Neural progenitor cell (in vitro differentiated cells): ENCODE measurements at regions not wholly inside any gene's neighbourhood (a gene's known extent, or its start where the extent isn't known, plus 50 kb on each side); places are given as distances from the start of the nearest gene placed in this dataset.

Experiments
- DNase-seq: peaks from one replicate; pipeline ENCODE4 v3.0.0-alpha.2; 2016; ENCODE audit warnings: low spot score
- H2AFZ ChIP-seq: fragments of 200-600 bp; sonication (generic); replicated peaks from 2 replicates; pipeline ENCODE4 v1.6.1; 2016; ENCODE audit warnings: antibody characterized with exemption
- H3F3A ChIP-seq: fragments of 200-600 bp; sonication (generic); 2 replicates; pipeline ENCODE4 v1.6.1; 2016; ENCODE audit warnings: antibody characterized with exemption, low read depth
- H3K27ac ChIP-seq: fragments of 200-600 bp; sonication (generic); 2 replicates; pipeline ENCODE4 v1.5.1; 2016; ENCODE audit warnings: mild to moderate bottlenecking
- H3K27me3 ChIP-seq: fragments of 200-600 bp; sonication (generic); 2 replicates; pipeline ENCODE4 v1.6.1; 2016; ENCODE audit warnings: mild to moderate bottlenecking, moderate library complexity
- H3K36me3 ChIP-seq: fragments of 200-600 bp; sonication (generic); 2 replicates; pipeline ENCODE4 v1.5.1; 2016
- H3K4me1 ChIP-seq: fragments of 200-600 bp; sonication (generic); 2 replicates; pipeline ENCODE4 v1.6.1; 2016; ENCODE audit warnings: mixed run types
- H3K4me2 ChIP-seq: fragments of 200-600 bp; sonication (generic); 2 replicates; pipeline ENCODE4 v1.6.1; 2016
- H3K4me3 ChIP-seq: fragments of 200-600 bp; sonication (generic); 2 replicates; pipeline ENCODE4 v1.5.1; 2016
- H3K79me2 ChIP-seq: fragments of 200-600 bp; sonication (generic); 2 replicates; pipeline ENCODE4 v1.6.1; 2016; ENCODE audit warnings: low read depth
- H3K9ac ChIP-seq: fragments of 200-600 bp; sonication (generic); 2 replicates; pipeline ENCODE4 v1.6.1; 2016
- H3K9me3 ChIP-seq: fragments of 200-600 bp; sonication (generic); 2 replicates; pipeline ENCODE4 v1.5.1; 2016; ENCODE audit warnings: low read depth
- H4K20me1 ChIP-seq: fragments of 200-600 bp; sonication (generic); 2 replicates; pipeline ENCODE4 v1.6.1; 2016; ENCODE audit warnings: low read depth
- H3K27ac Mint-ChIP-seq: 3 replicates; pipeline ENCODE4 v1.8.0; 2021; ENCODE audit warnings: mixed read lengths
- H3K27me3 Mint-ChIP-seq: 2 replicates; pipeline ENCODE4 v1.8.0; 2022; ENCODE audit warnings: low read depth, mild to moderate bottlenecking, inconsistent platforms, moderate library complexity, mixed read lengths; ENCODE audit not compliant: insufficient read depth
- H3K36me3 Mint-ChIP-seq: 3 replicates; pipeline ENCODE4 v1.8.0; 2021; ENCODE audit warnings: mixed read lengths
- H3K4me1 Mint-ChIP-seq: 3 replicates; pipeline ENCODE4 v1.8.0; 2021; ENCODE audit warnings: mixed read lengths
- H3K4me3 Mint-ChIP-seq: 3 replicates; pipeline ENCODE4 v1.8.0; 2021; ENCODE audit warnings: mild to moderate bottlenecking, moderate library complexity, mixed read lengths
- H3K9me3 Mint-ChIP-seq: 3 replicates; pipeline ENCODE4 v1.8.0; 2020; ENCODE audit warnings: mixed read lengths
- EZH2 ChIP-seq: fragments of 200-600 bp; sonication (generic); IDR thresholded peaks from 2 replicates; pipeline ENCODE4 v1.6.1; 2017; ENCODE audit warnings: antibody characterized with exemption, mild to moderate bottlenecking, moderate library complexity
- EZH2phosphoT487 ChIP-seq: fragments of 200-600 bp; sonication (generic); IDR thresholded peaks from 2 replicates; pipeline ENCODE4 v1.6.1; 2017; ENCODE audit warnings: antibody characterized with exemption
- TF ChIP-seq, protein P1 (sequence below): fragments of 200-600 bp; sonication (generic); IDR thresholded peaks from 2 replicates; pipeline ENCODE4 v1.5.1; 2017; ENCODE audit warnings: antibody characterized with exemption, mild to moderate bottlenecking

DNA sequence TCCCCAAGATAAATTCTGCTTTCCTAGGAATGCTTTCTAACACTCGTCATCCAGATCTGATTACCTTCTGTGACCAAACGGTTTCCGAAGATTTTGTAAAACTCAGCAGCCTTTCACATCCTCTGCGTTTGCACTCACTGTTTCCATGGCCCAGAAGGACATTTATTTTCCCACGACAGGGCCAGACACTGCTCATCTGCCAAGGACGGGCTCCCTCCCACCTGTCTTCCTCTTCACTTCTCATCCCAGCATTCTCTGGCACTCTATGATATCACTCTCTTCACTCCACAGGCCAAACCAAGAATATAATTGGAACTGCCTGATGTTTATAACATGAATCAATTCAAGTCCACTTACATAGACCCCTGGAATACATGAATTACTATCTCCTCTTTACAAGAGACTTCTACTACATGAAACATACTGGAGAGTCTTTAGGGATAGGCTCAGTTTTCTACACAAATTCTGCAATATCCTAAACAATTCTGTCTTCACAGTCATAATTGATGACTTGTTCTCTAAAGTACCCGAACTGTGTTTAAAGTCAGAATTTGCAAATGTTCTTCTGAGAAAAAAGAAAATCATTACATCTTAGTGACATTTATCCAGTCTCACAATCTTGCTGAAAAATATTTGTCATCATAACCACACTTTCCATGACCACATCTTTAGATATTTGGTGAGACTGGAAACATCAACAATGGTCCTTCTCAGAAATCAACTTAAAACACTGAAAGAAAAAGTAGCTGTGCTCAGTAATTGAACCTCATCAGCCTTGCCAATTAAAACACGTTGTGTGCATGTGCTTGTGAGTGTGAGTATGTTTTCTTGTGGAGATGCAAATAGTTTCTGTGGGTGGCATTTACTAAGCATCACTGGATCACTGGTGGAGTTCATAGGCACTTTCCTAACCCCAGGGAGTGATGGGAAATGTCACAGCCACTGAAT, 79.5 kb upstream of the PRSS58 start:
- no peak overlapping the region for H3K27ac ChIP-seq
- no peaks in the 10 kb centered on the region for H3K36me3 ChIP-seq
- Mint-ChIP-seq H3K27ac (no peak overlapping the region), H3K4me3 (no peak overlapping the region), H3K4me1 (peaks cover 3% of the 10 kb centered on the region), H3K9me3 (no peaks in the 10 kb centered on the region), H3K36me3 (no peaks in the 10 kb centered on the region), H3K27me3 (no peaks in the 10 kb centered on the region)
- no peak overlapping the region for H3K4me2 ChIP-seq
- no peaks in the 10 kb centered on the region for H3K9me3 ChIP-seq
- no peaks in the 10 kb centered on the region for H3K27me3 ChIP-seq
- H3F3A ChIP-seq: no peaks in the 10 kb centered on the region
- no peak overlapping the region for H3K4me3 ChIP-seq
- H3K79me2 ChIP-seq: no peaks in the 10 kb centered on the region
- no peak for TF ChIP-seq EZH2
- TF ChIP-seq EZH2phosphoT487: no peak
- TF ChIP-seq, protein P1, sequence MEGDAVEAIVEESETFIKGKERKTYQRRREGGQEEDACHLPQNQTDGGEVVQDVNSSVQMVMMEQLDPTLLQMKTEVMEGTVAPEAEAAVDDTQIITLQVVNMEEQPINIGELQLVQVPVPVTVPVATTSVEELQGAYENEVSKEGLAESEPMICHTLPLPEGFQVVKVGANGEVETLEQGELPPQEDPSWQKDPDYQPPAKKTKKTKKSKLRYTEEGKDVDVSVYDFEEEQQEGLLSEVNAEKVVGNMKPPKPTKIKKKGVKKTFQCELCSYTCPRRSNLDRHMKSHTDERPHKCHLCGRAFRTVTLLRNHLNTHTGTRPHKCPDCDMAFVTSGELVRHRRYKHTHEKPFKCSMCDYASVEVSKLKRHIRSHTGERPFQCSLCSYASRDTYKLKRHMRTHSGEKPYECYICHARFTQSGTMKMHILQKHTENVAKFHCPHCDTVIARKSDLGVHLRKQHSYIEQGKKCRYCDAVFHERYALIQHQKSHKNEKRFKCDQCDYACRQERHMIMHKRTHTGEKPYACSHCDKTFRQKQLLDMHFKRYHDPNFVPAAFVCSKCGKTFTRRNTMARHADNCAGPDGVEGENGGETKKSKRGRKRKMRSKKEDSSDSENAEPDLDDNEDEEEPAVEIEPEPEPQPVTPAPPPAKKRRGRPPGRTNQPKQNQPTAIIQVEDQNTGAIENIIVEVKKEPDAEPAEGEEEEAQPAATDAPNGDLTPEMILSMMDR: no peak
- no peak overlapping the region for H2AFZ ChIP-seq
- no peaks in the 10 kb centered on the region for H4K20me1 ChIP-seq
- no peaks in the 10 kb centered on the region for H3K4me1 ChIP-seq
- no peak overlapping the region for H3K9ac ChIP-seq
- no peak for DNase-seq

DNA sequence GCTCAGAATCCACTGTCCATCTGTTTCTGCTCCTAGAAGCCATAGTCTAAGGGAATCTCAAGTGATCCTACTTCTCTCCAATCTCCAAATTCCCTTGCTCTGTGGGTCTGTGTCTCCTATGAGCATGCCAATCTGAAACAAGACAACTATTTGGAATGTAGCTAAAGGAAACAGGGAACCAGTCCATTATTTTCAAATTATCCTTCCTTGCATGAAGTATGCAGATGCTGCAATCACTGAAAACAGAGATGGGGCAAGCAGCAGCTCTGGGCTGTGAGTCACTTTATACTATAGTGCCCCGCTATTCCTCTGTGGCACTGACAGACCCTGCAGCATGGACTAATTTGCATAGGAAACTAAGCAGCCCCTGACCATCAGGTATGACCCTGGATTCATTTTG, 76.9 kb upstream of the PRSS58 start:
- Histone ChIP-seq H3F3A (no peaks in the 10 kb centered on the region), H3K36me3 (no peaks in the 10 kb centered on the region), H4K20me1 (no peaks in the 10 kb centered on the region), H3K27ac (no peak overlapping the region), H3K27me3 (no peaks in the 10 kb centered on the region), H3K9ac (no peak overlapping the region), H2AFZ (no peak overlapping the region), H3K4me2 (no peak overlapping the region), H3K4me3 (no peak overlapping the region), H3K9me3 (no peaks in the 10 kb centered on the region), H3K79me2 (no peaks in the 10 kb centered on the region), H3K4me1 (no peaks in the 10 kb centered on the region)
- Mint-ChIP-seq H3K27ac (no peak overlapping the region), H3K36me3 (no peaks in the 10 kb centered on the region), H3K4me3 (no peak overlapping the region), H3K27me3 (peaks cover 3% of the 10 kb centered on the region), H3K9me3 (no peaks in the 10 kb centered on the region), H3K4me1 (peaks cover 3% of the 10 kb centered on the region)
- no peak for DNase-seq
- TF ChIP-seq, protein P1: no peak
- TF ChIP-seq EZH2: no peak
- TF ChIP-seq EZH2phosphoT487: no peak

DNA sequence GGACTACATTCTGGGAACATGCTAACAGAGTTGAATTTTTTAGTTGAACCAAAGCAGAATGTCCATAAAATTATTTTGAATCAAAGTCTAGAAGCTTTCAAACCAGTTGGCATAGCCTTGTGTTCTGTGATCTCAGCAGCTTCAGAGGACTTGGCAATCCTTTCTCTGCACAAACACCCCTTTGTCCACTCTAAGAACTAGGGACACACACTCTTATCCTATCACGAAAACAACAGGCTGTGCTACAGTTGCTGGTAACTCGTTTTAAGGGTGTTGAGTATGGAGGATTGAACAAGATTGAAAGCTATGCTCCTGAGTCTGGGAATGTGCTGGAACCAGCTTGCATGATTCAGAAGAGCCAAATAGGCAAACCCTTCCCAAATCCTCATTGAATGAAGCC, 76.4 kb upstream of the PRSS58 start:
- no peaks in the 10 kb centered on the region for H3K9me3 ChIP-seq
- TF ChIP-seq, protein P1: no peak
- TF ChIP-seq EZH2: no peak
- no peak for TF ChIP-seq EZH2phosphoT487
- Mint-ChIP-seq H3K4me1 (peaks cover 5% of the 10 kb centered on the region), H3K36me3 (no peaks in the 10 kb centered on the region), H3K27me3 (peaks cover 6% of the 10 kb centered on the region), H3K4me3 (no peak overlapping the region), H3K9me3 (no peaks in the 10 kb centered on the region), H3K27ac (no peak overlapping the region)
- H3K27ac ChIP-seq: no peak overlapping the region
- H3K4me1 ChIP-seq: no peaks in the 10 kb centered on the region
- no peak for DNase-seq
- no peak overlapping the region for H3K9ac ChIP-seq
- H3K4me2 ChIP-seq: no peak overlapping the region
- H3K27me3 ChIP-seq: no peaks in the 10 kb centered on the region
- no peak overlapping the region for H2AFZ ChIP-seq
- H3K79me2 ChIP-seq: no peaks in the 10 kb centered on the region
- no peaks in the 10 kb centered on the region for H3K36me3 ChIP-seq
- no peaks in the 10 kb centered on the region for H3F3A ChIP-seq
- H4K20me1 ChIP-seq: no peaks in the 10 kb centered on the region
- no peak overlapping the region for H3K4me3 ChIP-seq
